K562 (cell line): ENCODE measurements at regions not wholly inside any gene's neighbourhood (a gene's known extent, or its start where the extent isn't known, plus 50 kb on each side); places are given as distances from the start of the nearest gene placed in this dataset.

Experiments
- ATAC-seq: fragments of 200-7000 bp; cut with Tn5 transposase; 3 replicates; pipeline ENCODE4 v1.9.1; 2020; ENCODE audit warnings: moderate library complexity
- BruUV-seq: library from RNA; stranded (reverse); fragments of 400-500 nt; replicated peaks from 2 replicates; lab custom pipeline; 2021; lab: Mats Ljungman, UMichigan
- CTCF ChIA-PET: fragments of 300-600 bp; formaldehyde crosslinking; extraction: SDS; loops from one replicate; lab custom pipeline; 2021; ENCODE audit warnings: low intra/inter-chr PET ratio; lab: Yijun Ruan, JAX
- POLR2A ChIA-PET: fragments of 300-600, 350-650 bp; sonication (Branson Sonifier 250); formaldehyde crosslinking; extraction: SDS; loops from one replicate; lab custom pipeline; 2021; ENCODE audit warnings: antibody characterized with exemption, inconsistent platforms; lab: Yijun Ruan, JAX
- DNase-seq, 4 experiments: peaks; one replicate each; pipeline versions ENCODE4 v3.0.0 to v3.0.0-alpha.2; 2011 to 2018; ENCODE audit warnings: low spot score in 3 of 4, mixed read lengths in 3 of 4; ENCODE audit errors: extremely low read depth in 1 of 4
- FAIRE-seq: peaks from 2 replicates; lab custom pipeline; 2011; peaks lifted over from hg19 to GRCh38; lab: Jason Lieb, UNC
- H2AFZ ChIP-seq: 2 replicates; pipeline ENCODE4 v1.6.0; 2011; ENCODE audit warnings: low read depth, low read length, control low read depth, inconsistent platforms
- H3K27ac ChIP-seq: fragments of 200-600 bp; 3 replicates; pipeline ENCODE4 v1.8.0; 2011; ENCODE audit warnings: low read depth, mild to moderate bottlenecking, control low read depth, inconsistent platforms, low read length, moderate library complexity, mixed read lengths; ENCODE audit errors: extremely low read depth
- H3K27me3 ChIP-seq, 2 experiments: fragments of 300-600 bp in 1 of 2; 2 replicates in 1 of 2; 3 replicates in 1 of 2; pipeline versions ENCODE4 v1.6.0 to v1.8.0; 2011; ENCODE audit warnings: inconsistent platforms in 2 of 2, low read length in 2 of 2, mild to moderate bottlenecking in 1 of 2, mixed read lengths in 1 of 2, moderate library complexity in 1 of 2; ENCODE audit not compliant: control insufficient read depth in 2 of 2, insufficient read depth in 2 of 2
- H3K36me3 ChIP-seq: fragments of 300-600 bp; 3 replicates; pipeline ENCODE4 v1.8.0; 2011; ENCODE audit warnings: mild to moderate bottlenecking, low read length, inconsistent platforms; ENCODE audit not compliant: control insufficient read depth, insufficient read depth
- H3K4me1 ChIP-seq, 2 experiments: fragments of 200-600 bp in 1 of 2; replicated peaks in 1 of 2; 2 replicates in 1 of 2; 3 replicates in 1 of 2; pipeline versions ENCODE4 v1.5.1 to v1.8.0; 2011; ENCODE audit warnings: inconsistent platforms in 2 of 2, low read length in 2 of 2, mild to moderate bottlenecking in 1 of 2, mixed read lengths in 1 of 2, moderate library complexity in 1 of 2; ENCODE audit not compliant: control insufficient read depth in 2 of 2, insufficient read depth in 2 of 2
- H3K4me2 ChIP-seq: 2 replicates; pipeline ENCODE4 v1.6.1; 2011; ENCODE audit warnings: low read length, control low read depth, inconsistent platforms, mixed read lengths; ENCODE audit not compliant: insufficient read depth
- H3K4me3 ChIP-seq: fragments of 200-600 bp; sonication (generic), shearing (Covaris generic); 2 replicates; pipeline ENCODE4 v1.5.1; 2016; ENCODE audit warnings: control low read depth, inconsistent platforms
- H3K79me2 ChIP-seq: fragments of 200-600 bp; 3 replicates; pipeline ENCODE4 v1.8.0; 2011; ENCODE audit warnings: low read length, inconsistent platforms; ENCODE audit not compliant: control insufficient read depth, insufficient read depth
- H3K9ac ChIP-seq, 2 experiments: 2 replicates each; pipeline versions ENCODE4 v1.6.0 to v1.6.1; 2011; ENCODE audit warnings: low read depth in 2 of 2, low read length in 2 of 2, control low read depth in 1 of 2, inconsistent platforms in 1 of 2, mild to moderate bottlenecking in 1 of 2, mixed read lengths in 1 of 2; ENCODE audit not compliant: insufficient read depth in 1 of 2
- H3K9me1 ChIP-seq: one replicate; pipeline ENCODE4 v1.6.0; 2011; ENCODE audit warnings: inconsistent platforms, mild to moderate bottlenecking, low read length, moderate library complexity; ENCODE audit not compliant: control insufficient read depth, insufficient read depth
- H3K9me3 ChIP-seq: replicated peaks from 2 replicates; pipeline ENCODE4 v1.5.1; 2011; ENCODE audit warnings: low read depth, low read length, inconsistent platforms; ENCODE audit not compliant: control insufficient read depth, insufficient read depth
- H4K20me1 ChIP-seq: replicated peaks from 2 replicates; pipeline ENCODE4 v1.6.1; 2011; ENCODE audit warnings: low read length, inconsistent platforms, mixed read lengths; ENCODE audit not compliant: control insufficient read depth, insufficient read depth
- ARID2 ChIP-seq: fragments of 450-650 bp; IDR thresholded peaks from 2 replicates; pipeline ENCODE4 v1.6.1; 2017; ENCODE audit warnings: antibody characterized with exemption, mild to moderate bottlenecking
- RBFOX2 ChIP-seq: fragments of 200-400 bp; formaldehyde crosslinking; IDR thresholded peaks from 2 replicates; pipeline ENCODE4 v1.6.1; 2017; ENCODE audit warnings: low read depth, mild to moderate bottlenecking, low read length, moderate library complexity
- ZC3H8 ChIP-seq: fragments of 450-650 bp; IDR thresholded peaks from 2 replicates; pipeline ENCODE4 v1.6.1; 2017
- ZKSCAN1 ChIP-seq: fragments of 150-350 bp; IDR thresholded peaks from 2 replicates; pipeline ENCODE4 v1.6.1; 2016; ENCODE audit warnings: low read depth, low read length
- ZNF384 ChIP-seq: IDR thresholded peaks from 2 replicates; pipeline ENCODE4 v1.6.1; 2012; ENCODE audit warnings: low read depth, low read length, improper control_type of control experiment
- WGBS: fragments of 100-300 bp; shearing (Covaris generic); methylation state at CpG from one replicate; pipeline ENCODE4 v1.1.6; 2016; ENCODE audit warnings: low coverage, mixed read lengths; ENCODE audit not compliant: insufficient coverage; ENCODE audit errors: missing lambda C conversion rate; 5-methylcytosine and 5-hydroxymethylcytosine counted together
- in situ Hi-C: fragments of 300-500 bp; cut with MboI; formaldehyde crosslinking; loops from 4 replicates; pipeline ENCODE4 v1.15.0; 2018; ENCODE audit warnings: inconsistent platforms, mixed read lengths
- intact Hi-C: fragments of 100-400 bp; cut with micrococcal nuclease; formaldehyde crosslinking; loops from 2 replicates; pipeline ENCODE4 v1.14.2; 2022
- TF ChIP-seq, protein P1 (sequence below): fragments of 200-400 bp; formaldehyde crosslinking; IDR thresholded peaks from 2 replicates; pipeline ENCODE4 v1.6.1; 2017; ENCODE audit warnings: mild to moderate bottlenecking, low read depth, low read length, moderate library complexity
- TF ChIP-seq, protein P2 (sequence below): fragments of 450-650 bp; IDR thresholded peaks from 2 replicates; pipeline ENCODE4 v1.6.1; 2016; ENCODE audit warnings: low read depth, mild to moderate bottlenecking, moderate library complexity
- TF ChIP-seq, protein P3 (sequence below): fragments of 450-650 bp; conservative IDR thresholded peaks from 2 replicates; pipeline ENCODE4 v1.6.1; 2016; ENCODE audit warnings: missing genetic modification characterization, low read depth, mild to moderate bottlenecking, control low read depth, missing compliant biosample characterization

DNA sequence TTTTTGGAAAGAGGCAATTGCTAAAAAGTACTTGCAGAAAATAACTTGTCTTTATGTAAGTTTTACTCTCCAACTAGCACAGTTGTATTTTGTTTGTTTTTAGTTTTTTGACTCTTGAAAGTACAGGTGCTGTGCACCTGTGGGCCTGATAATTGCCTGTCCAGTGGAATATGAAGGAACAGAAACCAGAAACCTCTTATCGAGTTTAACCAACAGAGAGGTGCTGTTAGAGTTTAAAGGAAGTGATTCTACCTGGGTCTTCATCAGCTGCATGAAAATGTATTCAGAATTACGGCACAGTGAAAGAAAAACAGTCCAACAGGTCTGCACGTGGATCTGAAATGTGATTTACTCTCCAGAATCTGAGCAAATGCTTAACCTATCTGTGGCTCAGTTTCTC is 326.6 kb upstream of the POM121L12 start:
- no peak for DNase-seq
- in situ Hi-C loops (no loop called here), intact Hi-C loops (no loop called here)
- BruUV-seq = no TSS peak
- CTCF ChIA-PET = no interaction called here
- POLR2A ChIA-PET = no interaction called here
- H3K4me2 ChIP-seq = no peak overlapping the region
- no peak for FAIRE-seq
- no peak for ATAC-seq
- H3K4me3 ChIP-seq = no peak overlapping the region
- no peaks in the 10 kb centered on the region for H3K9me1 ChIP-seq
- TF ChIP-seq RBFOX2 = no peak
- TF ChIP-seq, protein P1, sequence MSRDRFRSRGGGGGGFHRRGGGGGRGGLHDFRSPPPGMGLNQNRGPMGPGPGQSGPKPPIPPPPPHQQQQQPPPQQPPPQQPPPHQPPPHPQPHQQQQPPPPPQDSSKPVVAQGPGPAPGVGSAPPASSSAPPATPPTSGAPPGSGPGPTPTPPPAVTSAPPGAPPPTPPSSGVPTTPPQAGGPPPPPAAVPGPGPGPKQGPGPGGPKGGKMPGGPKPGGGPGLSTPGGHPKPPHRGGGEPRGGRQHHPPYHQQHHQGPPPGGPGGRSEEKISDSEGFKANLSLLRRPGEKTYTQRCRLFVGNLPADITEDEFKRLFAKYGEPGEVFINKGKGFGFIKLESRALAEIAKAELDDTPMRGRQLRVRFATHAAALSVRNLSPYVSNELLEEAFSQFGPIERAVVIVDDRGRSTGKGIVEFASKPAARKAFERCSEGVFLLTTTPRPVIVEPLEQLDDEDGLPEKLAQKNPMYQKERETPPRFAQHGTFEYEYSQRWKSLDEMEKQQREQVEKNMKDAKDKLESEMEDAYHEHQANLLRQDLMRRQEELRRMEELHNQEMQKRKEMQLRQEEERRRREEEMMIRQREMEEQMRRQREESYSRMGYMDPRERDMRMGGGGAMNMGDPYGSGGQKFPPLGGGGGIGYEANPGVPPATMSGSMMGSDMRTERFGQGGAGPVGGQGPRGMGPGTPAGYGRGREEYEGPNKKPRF = no peak
- H2AFZ ChIP-seq = no peak overlapping the region
- H4K20me1 ChIP-seq = no peaks in the 10 kb centered on the region
- no peak overlapping the region for H3K9ac ChIP-seq
- H3K36me3 ChIP-seq = no peaks in the 10 kb centered on the region
- 0 out of 2 replicates have a peak, but pooled peaks cover 3% of the 10 kb centered on the region for H3K9me3 ChIP-seq
- 0% methylated on average over 3 of the region's 3 CpGs for WGBS
- no peaks in the 10 kb centered on the region for H3K27me3 ChIP-seq
- H3K27ac ChIP-seq = no peak overlapping the region
- H3K79me2 ChIP-seq = no peaks in the 10 kb centered on the region
- no peaks in the 10 kb centered on the region for H3K4me1 ChIP-seq

DNA sequence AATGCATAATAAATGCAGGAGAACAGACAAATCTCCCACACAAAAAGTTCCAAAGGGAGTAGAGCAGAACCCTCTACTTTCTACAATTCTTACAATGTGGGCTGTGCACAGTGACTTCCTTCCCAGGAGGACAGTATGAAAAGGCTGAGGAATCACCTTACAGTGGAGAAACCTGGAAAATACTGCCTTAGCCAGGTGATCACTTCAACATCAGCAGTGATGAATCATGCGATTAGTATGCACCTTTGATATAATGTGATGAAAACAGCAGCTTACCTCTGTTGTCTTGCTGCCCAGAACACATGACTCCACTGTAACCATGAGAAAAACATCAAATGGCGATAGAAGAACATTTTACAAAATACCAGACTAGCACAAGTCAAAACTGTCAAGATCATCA is 329.7 kb upstream of the POM121L12 start:
- no peaks in the 10 kb centered on the region for H3K36me3 ChIP-seq
- no peaks in the 10 kb centered on the region for H4K20me1 ChIP-seq
- no peak overlapping the region for H3K27ac ChIP-seq
- no peaks in the 10 kb centered on the region for H3K4me1 ChIP-seq
- BruUV-seq = no TSS peak
- no peak overlapping the region for H3K4me3 ChIP-seq
- H3K27me3 ChIP-seq = no peaks in the 10 kb centered on the region
- H3K9ac ChIP-seq = no peak overlapping the region
- in situ Hi-C loops (no loop called here), intact Hi-C loops (no loop called here)
- no peak overlapping the region for H3K4me2 ChIP-seq
- H3K9me1 ChIP-seq = no peaks in the 10 kb centered on the region
- DNase-seq (no peak), FAIRE-seq (no peak), ATAC-seq (no peak)
- ChIA-PET POLR2A (no interaction called here), CTCF (no interaction called here)
- no peak overlapping the region for H2AFZ ChIP-seq
- 0 out of 2 replicates have a peak, but pooled peaks cover 3% of the 10 kb centered on the region for H3K9me3 ChIP-seq
- WGBS = 0% methylated on average over 2 of the region's 2 CpGs
- H3K79me2 ChIP-seq = no peaks in the 10 kb centered on the region
- TF ChIP-seq ARID2 = no peak
- no peak for TF ChIP-seq ZC3H8
- no peak for TF ChIP-seq ZNF384
- TF ChIP-seq ZKSCAN1 = no peak
- TF ChIP-seq, protein P2, sequence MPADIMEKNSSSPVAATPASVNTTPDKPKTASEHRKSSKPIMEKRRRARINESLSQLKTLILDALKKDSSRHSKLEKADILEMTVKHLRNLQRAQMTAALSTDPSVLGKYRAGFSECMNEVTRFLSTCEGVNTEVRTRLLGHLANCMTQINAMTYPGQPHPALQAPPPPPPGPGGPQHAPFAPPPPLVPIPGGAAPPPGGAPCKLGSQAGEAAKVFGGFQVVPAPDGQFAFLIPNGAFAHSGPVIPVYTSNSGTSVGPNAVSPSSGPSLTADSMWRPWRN = no peak
- TF ChIP-seq, protein P3, sequence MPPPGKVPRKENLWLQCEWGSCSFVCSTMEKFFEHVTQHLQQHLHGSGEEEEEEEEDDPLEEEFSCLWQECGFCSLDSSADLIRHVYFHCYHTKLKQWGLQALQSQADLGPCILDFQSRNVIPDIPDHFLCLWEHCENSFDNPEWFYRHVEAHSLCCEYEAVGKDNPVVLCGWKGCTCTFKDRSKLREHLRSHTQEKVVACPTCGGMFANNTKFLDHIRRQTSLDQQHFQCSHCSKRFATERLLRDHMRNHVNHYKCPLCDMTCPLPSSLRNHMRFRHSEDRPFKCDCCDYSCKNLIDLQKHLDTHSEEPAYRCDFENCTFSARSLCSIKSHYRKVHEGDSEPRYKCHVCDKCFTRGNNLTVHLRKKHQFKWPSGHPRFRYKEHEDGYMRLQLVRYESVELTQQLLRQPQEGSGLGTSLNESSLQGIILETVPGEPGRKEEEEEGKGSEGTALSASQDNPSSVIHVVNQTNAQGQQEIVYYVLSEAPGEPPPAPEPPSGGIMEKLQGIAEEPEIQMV (tag) = no peak
